SU-DHL-6 (cell line): ENCODE measurements at regions not wholly inside any gene's neighbourhood (a gene's known extent, or its start where the extent isn't known, plus 50 kb on each side); places are given as distances from the start of the nearest gene placed in this dataset.

Source experiments
- CTCF ChIP-seq: fragments of 200-600 bp; sonication (generic); IDR thresholded peaks from one replicate; pipeline ENCODE4 v1.5.1; 2017; ENCODE audit warnings: antibody characterized with exemption, mild to moderate bottlenecking, low read length, moderate library complexity; ENCODE audit not compliant: insufficient read depth, poor library complexity, severe bottlenecking
- EZH2phosphoT487 ChIP-seq: fragments of 200-600 bp; sonication (generic), shearing (Covaris generic); conservative IDR thresholded peaks from 2 replicates; pipeline ENCODE4 v1.6.1; 2018; ENCODE audit warnings: mild to moderate bottlenecking, antibody characterized with exemption, low read length, moderate library complexity, mixed read lengths

- TF ChIP-seq CTCF = no peak
- no peak for TF ChIP-seq EZH2phosphoT487
Observed at GRCh38 chr18:45295388-45295787, 319.9 kb upstream of the SLC14A2 start.
